CD4-positive, CD25-positive, alpha-beta regulatory T cell (primary cell): ENCODE measurements at regions not wholly inside any gene's neighbourhood (a gene's known extent, or its start where the extent isn't known, plus 50 kb on each side); places are given as distances from the start of the nearest gene placed in this dataset.

Experiments used
- ATAC-seq, 2 donors: fragments of 150-1000 bp; cut with Tn5 transposase; one replicate each; pipeline ENCODE4 v1.10.0; 2021; ENCODE audit warnings: low read depth in 2 of 2, moderate number of reproducible peaks in 2 of 2, moderate library complexity in 1 of 2
- DNase-seq, 3 donors: peaks; one replicate each; pipeline versions ENCODE4 v3.0.0 to v3.0.0-alpha.2; 2012 to 2022; ENCODE audit warnings: mixed read lengths in 1 of 3
- H3K27ac ChIP-seq: one replicate; pipeline ENCODE4 v1.7.0; 2013; ENCODE audit warnings: mild to moderate bottlenecking, low read length; ENCODE audit not compliant: insufficient read depth, poor library complexity, severe bottlenecking
- H3K27me3 ChIP-seq: one replicate; pipeline ENCODE4 v1.7.0; 2013; ENCODE audit warnings: low read length; ENCODE audit not compliant: control insufficient read depth, insufficient read depth
- H3K36me3 ChIP-seq: one replicate; pipeline ENCODE4 v1.7.0; 2013; ENCODE audit warnings: mild to moderate bottlenecking, low read length, moderate library complexity; ENCODE audit not compliant: control insufficient read depth, insufficient read depth
- H3K4me1 ChIP-seq: 2 replicates; pipeline ENCODE4 v1.7.0; 2013; ENCODE audit warnings: mild to moderate bottlenecking, low read length; ENCODE audit not compliant: insufficient read depth, control insufficient read depth, poor library complexity, severe bottlenecking
- H3K4me3 ChIP-seq: one replicate; pipeline ENCODE4 v1.7.0; 2013; ENCODE audit warnings: low read depth, mild to moderate bottlenecking, low read length, moderate library complexity
- H3K9me3 ChIP-seq, 2 experiments: 1 replicate in 1 of 2; 2 replicates in 1 of 2; pipeline ENCODE4 v1.7.0; 2013; ENCODE audit warnings: low read length in 2 of 2, mild to moderate bottlenecking in 1 of 2, moderate library complexity in 1 of 2; ENCODE audit not compliant: control insufficient read depth in 2 of 2
- H3K27ac Mint-ChIP-seq, 3 donors: one replicate each; pipeline ENCODE4 v1.8.0; 2020 to 2022; ENCODE audit warnings: mild to moderate bottlenecking in 3 of 3, mixed read lengths in 3 of 3, moderate library complexity in 2 of 3
- H3K27me3 Mint-ChIP-seq: one replicate; pipeline ENCODE4 v1.8.0; 2022; ENCODE audit warnings: mild to moderate bottlenecking, mixed read lengths
- H3K36me3 Mint-ChIP-seq: one replicate; pipeline ENCODE4 v1.8.0; 2020; ENCODE audit warnings: mixed read lengths
- H3K4me1 Mint-ChIP-seq, 4 donors: one replicate each; pipeline ENCODE4 v1.8.0; 2020 to 2022; ENCODE audit warnings: mixed read lengths in 4 of 4, mild to moderate bottlenecking in 1 of 4
- H3K4me3 Mint-ChIP-seq, 4 donors: one replicate each; pipeline ENCODE4 v1.8.0; 2020 to 2022; ENCODE audit warnings: mild to moderate bottlenecking in 4 of 4, mixed read lengths in 4 of 4, moderate library complexity in 3 of 4
- H3K9me3 Mint-ChIP-seq, 7 donors: one replicate each; pipeline ENCODE4 v1.8.0; 2020 to 2022; ENCODE audit warnings: mixed read lengths in 7 of 7, mild to moderate bottlenecking in 3 of 7, moderate library complexity in 2 of 7

- H3K4me3 Mint-ChIP-seq, result no peak overlapping the region
- no peaks in the 10 kb centered on the region for H3K27me3 Mint-ChIP-seq
- no peaks in the 10 kb centered on the region for H3K4me1 ChIP-seq
These were observed 56.3 kb upstream of the NCKAP5 start for GRCh38 chr2:133624551-133624950.

GRCh38 chr2:133627741-133628140, 59.5 kb upstream of the NCKAP5 start:
- DNase-seq, result no peak
- no peak for ATAC-seq
- Histone ChIP-seq H3K4me3 (no peak overlapping the region), H3K9me3 (no peaks in the 10 kb centered on the region), H3K36me3 (no peaks in the 10 kb centered on the region), H3K27ac (no peak overlapping the region), H3K4me1 (no peaks in the 10 kb centered on the region), H3K27me3 (no peaks in the 10 kb centered on the region)
- Mint-ChIP-seq H3K36me3 (no peaks in the 10 kb centered on the region), H3K4me1 (no peaks in the 10 kb centered on the region), H3K4me3 (no peak overlapping the region), H3K27ac (no peak overlapping the region), H3K9me3 (peaks cover 0 to 13% (median 7%) of the 10 kb centered on the region in 7 donors), H3K27me3 (no peaks in the 10 kb centered on the region)

More at GRCh38 chr2:133624551-133624950, 56.3 kb upstream of the NCKAP5 start:
- DNase-seq (no peak), ATAC-seq (no peak)
- no peaks in the 10 kb centered on the region for H3K36me3 Mint-ChIP-seq
- no peaks in the 10 kb centered on the region for H3K27me3 ChIP-seq
- no peak overlapping the region for H3K27ac Mint-ChIP-seq
- H3K36me3 ChIP-seq, result no peaks in the 10 kb centered on the region
- H3K27ac ChIP-seq, result no peak overlapping the region
- no peaks in the 10 kb centered on the region for H3K4me1 Mint-ChIP-seq
- no peaks in the 10 kb centered on the region for H3K9me3 ChIP-seq
- no peak overlapping the region for H3K4me3 ChIP-seq
- H3K9me3 Mint-ChIP-seq, result peaks cover 5 to 17% (median 10%) of the 10 kb centered on the region in 7 donors

- H3K36me3 Mint-ChIP-seq, result no peaks in the 10 kb centered on the region
- no peaks in the 10 kb centered on the region for H3K27me3 Mint-ChIP-seq
- H3K9me3 Mint-ChIP-seq, result peaks cover 0 to 3% (median 0%) of the 10 kb centered on the region in 7 donors
- Histone ChIP-seq H3K4me1 (no peaks in the 10 kb centered on the region), H3K9me3 (no peaks in the 10 kb centered on the region), H3K4me3 (no peak overlapping the region), H3K36me3 (no peaks in the 10 kb centered on the region), H3K27me3 (no peaks in the 10 kb centered on the region), H3K27ac (no peak overlapping the region)
- no peak for ATAC-seq
- H3K27ac Mint-ChIP-seq, result no peak overlapping the region
- no peak for DNase-seq
- H3K4me3 Mint-ChIP-seq, result no peak overlapping the region
- H3K4me1 Mint-ChIP-seq, result no peaks in the 10 kb centered on the region
These were observed 65.0 kb upstream of the NCKAP5 start for GRCh38 chr2:133633309-133633708.

GRCh38 chr2:133633881-133634409, 65.7 kb upstream of the NCKAP5 start:
- Histone ChIP-seq H3K4me1 (no peaks in the 10 kb centered on the region), H3K9me3 (no peaks in the 10 kb centered on the region), H3K4me3 (no peak overlapping the region), H3K36me3 (no peaks in the 10 kb centered on the region), H3K27ac (no peak overlapping the region), H3K27me3 (no peaks in the 10 kb centered on the region)
- no peak overlapping the region for H3K4me3 Mint-ChIP-seq
- no peaks in the 10 kb centered on the region for H3K36me3 Mint-ChIP-seq
- H3K4me1 Mint-ChIP-seq, result no peaks in the 10 kb centered on the region
- no peak for DNase-seq
- no peak overlapping the region for H3K27ac Mint-ChIP-seq
- H3K9me3 Mint-ChIP-seq, result peaks cover 0 to 3% (median 0%) of the 10 kb centered on the region in 7 donors
- no peak for ATAC-seq
- no peaks in the 10 kb centered on the region for H3K27me3 Mint-ChIP-seq

- Mint-ChIP-seq H3K36me3 (no peaks in the 10 kb centered on the region), H3K27ac (no peak overlapping the region), H3K27me3 (no peaks in the 10 kb centered on the region), H3K9me3 (peaks cover 0 to 3% (median 0%) of the 10 kb centered on the region in 7 donors), H3K4me3 (no peak overlapping the region), H3K4me1 (no peaks in the 10 kb centered on the region)
- Histone ChIP-seq H3K36me3 (no peaks in the 10 kb centered on the region), H3K27ac (no peak overlapping the region), H3K4me1 (no peaks in the 10 kb centered on the region), H3K27me3 (no peaks in the 10 kb centered on the region), H3K9me3 (no peaks in the 10 kb centered on the region), H3K4me3 (no peak overlapping the region)
- ATAC-seq (no peak), DNase-seq (no peak)
These were observed 66.9 kb upstream of the NCKAP5 start for GRCh38 chr2:133635131-133635530.

- Mint-ChIP-seq H3K36me3 (no peaks in the 10 kb centered on the region), H3K27me3 (no peaks in the 10 kb centered on the region), H3K4me1 (no peaks in the 10 kb centered on the region), H3K27ac (no peak overlapping the region), H3K9me3 (peaks cover 0 to 3% (median 0%) of the 10 kb centered on the region in 7 donors), H3K4me3 (no peak overlapping the region)
- Histone ChIP-seq H3K4me1 (no peaks in the 10 kb centered on the region), H3K36me3 (no peaks in the 10 kb centered on the region), H3K27ac (no peak overlapping the region), H3K27me3 (no peaks in the 10 kb centered on the region), H3K4me3 (no peak overlapping the region), H3K9me3 (no peaks in the 10 kb centered on the region)
- no peak for DNase-seq
- no peak for ATAC-seq
These were observed 68.0 kb upstream of the NCKAP5 start for GRCh38 chr2:133636287-133636686.

GRCh38 chr2:133640103-133640502, 71.8 kb upstream of the NCKAP5 start:
- ATAC-seq, result no peak
- Mint-ChIP-seq H3K4me3 (no peak overlapping the region), H3K9me3 (peaks cover 0 to 8% (median 4%) of the 10 kb centered on the region in 7 donors), H3K27ac (no peak overlapping the region), H3K4me1 (peaks cover 0 to 6% (median 0%) of the 10 kb centered on the region in 4 donors), H3K27me3 (peaks cover 5% of the 10 kb centered on the region), H3K36me3 (no peaks in the 10 kb centered on the region)
- no peak overlapping the region for H3K4me3 ChIP-seq
- H3K9me3 ChIP-seq, result no peaks in the 10 kb centered on the region
- no peak for DNase-seq
- no peaks in the 10 kb centered on the region for H3K36me3 ChIP-seq
- H3K27ac ChIP-seq, result no peak overlapping the region
- H3K4me1 ChIP-seq, result no peaks in the 10 kb centered on the region
- H3K27me3 ChIP-seq, result no peaks in the 10 kb centered on the region

- no peak overlapping the region for H3K27ac Mint-ChIP-seq
- Histone ChIP-seq H3K4me3 (no peak overlapping the region), H3K36me3 (no peaks in the 10 kb centered on the region), H3K27me3 (no peaks in the 10 kb centered on the region), H3K4me1 (no peaks in the 10 kb centered on the region), H3K9me3 (no peaks in the 10 kb centered on the region), H3K27ac (no peak overlapping the region)
- H3K4me3 Mint-ChIP-seq, result no peak overlapping the region
- peaks cover 0 to 6% (median 0%) of the 10 kb centered on the region in 4 donors for H3K4me1 Mint-ChIP-seq
- no peak for ATAC-seq
- no peak for DNase-seq
- H3K9me3 Mint-ChIP-seq, result peaks cover 0 to 8% (median 4%) of the 10 kb centered on the region in 7 donors
- H3K27me3 Mint-ChIP-seq, result peaks cover 5% of the 10 kb centered on the region
- H3K36me3 Mint-ChIP-seq, result no peaks in the 10 kb centered on the region
These were observed 73.2 kb upstream of the NCKAP5 start for GRCh38 chr2:133641497-133641896.
